GM18502 (cell line): ENCODE measurements at regions not wholly inside any gene's neighbourhood (a gene's known extent, or its start where the extent isn't known, plus 50 kb on each side); places are given as distances from the start of the nearest gene placed in this dataset.
"Not testable (repeated sequence)": the region's sequence is repeated elsewhere in the genome, so short reads cannot be mapped to it uniquely, and the experiment has no call there.

Source experiments
- ATAC-seq: cut with Tn5 transposase; IDR thresholded peaks from one replicate; pipeline ENCODE4 v1.9.1; 2021; ENCODE audit warnings: mild to moderate bottlenecking; ENCODE audit not compliant: unreplicated experiment, poor library complexity

- ATAC-seq = no peak
Measured at GRCh38 chr12:116426391-116427136, 132.6 kb upstream of the MAP1LC3B2 start.

GRCh38 chr12:116427200-116427930 is 131.8 kb upstream of the MAP1LC3B2 start:
- no peak for ATAC-seq

- ATAC-seq = no peak
Measured at GRCh38 chr12:116429826-116430360, 129.3 kb upstream of the MAP1LC3B2 start.

GRCh38 chr12:116430911-116431565 is 128.1 kb upstream of the MAP1LC3B2 start:
- ATAC-seq = no peak

GRCh38 chr12:116431677-116432300 is 127.4 kb upstream of the MAP1LC3B2 start:
- no peak for ATAC-seq

- ATAC-seq = no peak
Measured at GRCh38 chr12:116432314-116432750, 126.8 kb upstream of the MAP1LC3B2 start.

GRCh38 chr12:116433249-116433648 is 125.9 kb upstream of the MAP1LC3B2 start:
- ATAC-seq = no peak

GRCh38 chr12:116434155-116435011 is 124.8 kb upstream of the MAP1LC3B2 start:
- ATAC-seq = no peak

- ATAC-seq = no peak
Measured at GRCh38 chr12:116435984-116436383, 123.2 kb upstream of the MAP1LC3B2 start.

- ATAC-seq = no peak
Measured at GRCh38 chr12:116436561-116437249, 122.5 kb upstream of the MAP1LC3B2 start.

- no peak for ATAC-seq
Measured at GRCh38 chr12:116441292-116441691, 117.9 kb upstream of the MAP1LC3B2 start.

- ATAC-seq = no peak
Measured at GRCh38 chr12:116442304-116442703, 116.9 kb upstream of the MAP1LC3B2 start.

- ATAC-seq = no peak
Measured at GRCh38 chr12:116442946-116443345, 116.2 kb upstream of the MAP1LC3B2 start.

- ATAC-seq = no peak
Measured at GRCh38 chr12:116443821-116444589, 115.2 kb upstream of the MAP1LC3B2 start.

GRCh38 chr12:116444590-116444943 is 114.6 kb upstream of the MAP1LC3B2 start:
- no peak for ATAC-seq

GRCh38 chr12:116448165-116448739 is 110.9 kb upstream of the MAP1LC3B2 start:
- no peak for ATAC-seq

- ATAC-seq = no peak
Measured at GRCh38 chr12:116450406-116450910, 108.7 kb upstream of the MAP1LC3B2 start.

GRCh38 chr12:116452975-116453374 is 106.2 kb upstream of the MAP1LC3B2 start:
- not testable (repeated sequence) for ATAC-seq
